ENCODE measurements at regions not wholly inside any gene's neighbourhood (a gene's known extent, or its start where the extent isn't known, plus 50 kb on each side); places are given as distances from the start of the nearest gene placed in this dataset.

DNA sequence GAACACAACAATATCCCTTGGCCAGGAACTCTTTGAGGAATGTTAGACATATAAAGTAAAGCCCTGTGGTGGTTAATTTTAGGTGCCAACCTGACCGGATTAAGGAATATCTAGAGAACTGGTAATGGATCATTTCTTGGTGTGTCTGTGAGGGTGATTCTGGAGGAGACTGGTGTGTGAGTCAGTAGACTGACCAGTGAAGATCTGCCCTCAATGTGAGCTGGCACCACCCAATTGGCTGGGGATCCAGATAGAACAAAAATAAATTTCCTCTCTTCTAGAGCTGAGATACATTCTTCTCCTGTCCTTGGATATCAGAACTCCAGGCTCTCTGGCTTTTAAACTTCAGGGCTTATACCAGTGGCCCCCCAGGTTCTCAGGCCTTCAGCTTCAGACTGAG, 56.2 kb upstream of the TNPO1 start:
- Histone ChIP-seq H2AFZ (ENCODE audit: low read depth) (no peak overlapping the region), H3K79me2 (ENCODE audit: insufficient read depth, low read depth) (no peaks in the 10 kb centered on the region), H3K27me3 (ENCODE audit: insufficient read depth, low read depth) (no peaks in the 10 kb centered on the region), H3K27ac (no peak overlapping the region), H3K4me3 (IDR thresholded peaks at IDR 0.05; ENCODE audit: insufficient read depth, low read depth, low read length) (no peak overlapping the region), H3K4me2 (no peak overlapping the region), H3K9ac (no peak overlapping the region), H4K20me1 (ENCODE audit: insufficient read depth) (no peaks in the 10 kb centered on the region), H3K36me3 (ENCODE audit: insufficient read depth) (no peaks in the 10 kb centered on the region), H3K4me1 (ENCODE audit: low read depth, poor library complexity, severe bottlenecking) (no peaks in the 10 kb centered on the region)
- TF ChIP-seq, protein P1, sequence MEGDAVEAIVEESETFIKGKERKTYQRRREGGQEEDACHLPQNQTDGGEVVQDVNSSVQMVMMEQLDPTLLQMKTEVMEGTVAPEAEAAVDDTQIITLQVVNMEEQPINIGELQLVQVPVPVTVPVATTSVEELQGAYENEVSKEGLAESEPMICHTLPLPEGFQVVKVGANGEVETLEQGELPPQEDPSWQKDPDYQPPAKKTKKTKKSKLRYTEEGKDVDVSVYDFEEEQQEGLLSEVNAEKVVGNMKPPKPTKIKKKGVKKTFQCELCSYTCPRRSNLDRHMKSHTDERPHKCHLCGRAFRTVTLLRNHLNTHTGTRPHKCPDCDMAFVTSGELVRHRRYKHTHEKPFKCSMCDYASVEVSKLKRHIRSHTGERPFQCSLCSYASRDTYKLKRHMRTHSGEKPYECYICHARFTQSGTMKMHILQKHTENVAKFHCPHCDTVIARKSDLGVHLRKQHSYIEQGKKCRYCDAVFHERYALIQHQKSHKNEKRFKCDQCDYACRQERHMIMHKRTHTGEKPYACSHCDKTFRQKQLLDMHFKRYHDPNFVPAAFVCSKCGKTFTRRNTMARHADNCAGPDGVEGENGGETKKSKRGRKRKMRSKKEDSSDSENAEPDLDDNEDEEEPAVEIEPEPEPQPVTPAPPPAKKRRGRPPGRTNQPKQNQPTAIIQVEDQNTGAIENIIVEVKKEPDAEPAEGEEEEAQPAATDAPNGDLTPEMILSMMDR (conservative IDR thresholded peaks at IDR 0.05; ENCODE audit: low read depth, low read length), result no peak

DNA sequence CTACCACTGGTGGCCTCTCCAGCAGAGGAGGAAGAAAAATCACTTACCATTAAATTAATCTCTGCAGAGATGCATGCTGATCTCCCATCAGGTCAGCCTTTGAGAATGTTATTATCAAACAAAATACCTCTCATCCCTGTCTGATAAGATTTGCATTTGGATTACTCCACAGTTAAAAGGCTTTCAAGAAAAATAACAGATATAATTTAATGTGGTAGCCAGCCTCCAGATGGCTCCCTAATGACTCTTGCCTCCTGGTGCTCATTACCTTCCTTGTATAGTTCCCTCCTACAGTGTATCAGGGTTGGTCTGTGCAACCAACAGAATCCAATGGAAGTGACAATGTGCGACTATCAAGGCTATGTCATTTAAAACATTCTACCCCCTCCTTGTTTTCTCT, 63.6 kb upstream of the TNPO1 start:
- TF ChIP-seq, protein P1 (conservative IDR thresholded peaks at IDR 0.05; ENCODE audit: low read depth, low read length), result no peak
- no peaks in the 10 kb centered on the region for H3K4me1 ChIP-seq (ENCODE audit: low read depth, poor library complexity, severe bottlenecking)
- no peaks in the 10 kb centered on the region for H3K36me3 ChIP-seq (ENCODE audit: insufficient read depth)
- no peaks in the 10 kb centered on the region for H4K20me1 ChIP-seq (ENCODE audit: insufficient read depth)
- H3K27me3 ChIP-seq (ENCODE audit: insufficient read depth, low read depth), result no peaks in the 10 kb centered on the region
- H3K4me2 ChIP-seq, result no peak overlapping the region
- H3K79me2 ChIP-seq (ENCODE audit: insufficient read depth, low read depth), result no peaks in the 10 kb centered on the region
- H2AFZ ChIP-seq (ENCODE audit: low read depth), result no peak overlapping the region
- no peak overlapping the region for H3K27ac ChIP-seq
- no peak overlapping the region for H3K9ac ChIP-seq
- no peak overlapping the region for H3K4me3 ChIP-seq (IDR thresholded peaks at IDR 0.05; ENCODE audit: insufficient read depth, low read depth, low read length)

DNA sequence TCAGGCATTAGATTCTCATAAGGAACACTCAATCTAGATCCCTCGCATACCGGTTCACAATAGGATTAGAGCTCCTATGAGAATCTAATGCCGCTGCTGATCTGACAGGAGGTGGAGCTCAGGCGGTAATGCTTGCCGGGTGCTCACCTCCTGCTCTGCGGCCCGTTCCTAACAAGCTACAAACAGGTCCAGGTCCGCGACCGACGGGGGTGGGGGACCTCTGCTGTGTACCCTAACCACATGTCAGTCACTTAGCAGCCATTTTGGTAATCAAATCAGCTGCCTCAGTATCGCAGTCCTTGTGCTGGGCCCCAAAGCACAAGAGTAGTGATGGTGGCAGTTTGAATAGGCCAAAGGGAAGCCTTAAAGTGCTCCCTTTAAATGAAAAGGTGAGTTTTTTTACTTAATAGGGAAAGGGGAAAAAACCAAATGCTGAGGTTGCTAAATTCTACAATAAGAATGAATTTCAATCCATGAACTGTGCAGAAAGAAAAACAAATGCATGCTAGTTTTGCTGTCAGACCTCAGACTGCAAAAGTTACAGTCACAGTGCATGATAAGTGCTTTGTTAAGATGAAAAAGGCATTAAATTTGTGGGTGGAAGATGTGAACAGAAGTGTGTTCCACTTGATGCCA, 67.0 kb upstream of the TNPO1 start:
- H3K36me3 ChIP-seq (ENCODE audit: insufficient read depth), result no peaks in the 10 kb centered on the region
- H3K9ac ChIP-seq, result no peak overlapping the region
- H3K27ac ChIP-seq, result no peak overlapping the region
- TF ChIP-seq, protein P1 (conservative IDR thresholded peaks at IDR 0.05; ENCODE audit: low read depth, low read length), result no peak
- no peak overlapping the region for H2AFZ ChIP-seq (ENCODE audit: low read depth)
- H4K20me1 ChIP-seq (ENCODE audit: insufficient read depth), result no peaks in the 10 kb centered on the region
- H3K27me3 ChIP-seq (ENCODE audit: insufficient read depth, low read depth), result no peaks in the 10 kb centered on the region
- no peaks in the 10 kb centered on the region for H3K79me2 ChIP-seq (ENCODE audit: insufficient read depth, low read depth)
- no peaks in the 10 kb centered on the region for H3K4me1 ChIP-seq (ENCODE audit: low read depth, poor library complexity, severe bottlenecking)
- no peak overlapping the region for H3K4me2 ChIP-seq
- no peak overlapping the region for H3K4me3 ChIP-seq (IDR thresholded peaks at IDR 0.05; ENCODE audit: insufficient read depth, low read depth, low read length)

DNA sequence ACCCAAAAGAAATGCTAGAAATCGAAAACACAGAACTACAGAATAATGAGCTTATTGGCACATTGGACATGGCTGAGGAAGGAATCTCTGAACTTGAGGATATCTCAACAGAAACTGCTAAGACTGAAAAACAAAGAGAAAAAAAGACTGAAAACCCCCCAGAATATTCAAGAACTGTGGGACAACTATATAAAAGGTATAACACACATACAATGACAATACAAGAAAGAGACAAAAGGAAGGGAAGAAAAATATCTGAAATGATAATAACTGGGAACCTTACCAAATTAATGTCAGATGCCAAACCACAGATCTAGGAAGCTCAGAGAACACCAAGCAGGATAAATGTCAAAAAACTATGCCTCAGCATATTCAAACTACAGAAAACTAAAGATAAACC, 68.6 kb upstream of the TNPO1 start:
- no peak overlapping the region for H2AFZ ChIP-seq (ENCODE audit: low read depth)
- no peaks in the 10 kb centered on the region for H3K27me3 ChIP-seq (ENCODE audit: insufficient read depth, low read depth)
- TF ChIP-seq, protein P1 (conservative IDR thresholded peaks at IDR 0.05; ENCODE audit: low read depth, low read length), result no peak
- H3K4me2 ChIP-seq, result no peak overlapping the region
- H4K20me1 ChIP-seq (ENCODE audit: insufficient read depth), result no peaks in the 10 kb centered on the region
- H3K4me1 ChIP-seq (ENCODE audit: low read depth, poor library complexity, severe bottlenecking), result no peaks in the 10 kb centered on the region
- no peak overlapping the region for H3K4me3 ChIP-seq (IDR thresholded peaks at IDR 0.05; ENCODE audit: insufficient read depth, low read depth, low read length)
- H3K9ac ChIP-seq, result no peak overlapping the region
- no peaks in the 10 kb centered on the region for H3K79me2 ChIP-seq (ENCODE audit: insufficient read depth, low read depth)
- no peaks in the 10 kb centered on the region for H3K36me3 ChIP-seq (ENCODE audit: insufficient read depth)
- no peak overlapping the region for H3K27ac ChIP-seq
